Kidney epithelial cell (primary cell): ENCODE measurements at regions not wholly inside any gene's neighbourhood (a gene's known extent, or its start where the extent isn't known, plus 50 kb on each side); places are given as distances from the start of the nearest gene placed in this dataset.

ENCODE experiments used
- DNase-seq: peaks from one replicate; pipeline ENCODE4 v3.0.0-alpha.2; 2010; ENCODE audit warnings: low read depth
- H3K27me3 ChIP-seq: 2 replicates; pipeline ENCODE4 v1.6.0; 2011; ENCODE audit warnings: low read length; ENCODE audit not compliant: control insufficient read depth, insufficient read depth
- H3K36me3 ChIP-seq: 2 replicates; pipeline ENCODE4 v1.5.1; 2011; ENCODE audit warnings: low read length; ENCODE audit not compliant: control insufficient read depth, insufficient read depth
- H3K4me3 ChIP-seq: 2 replicates; pipeline ENCODE4 v1.5.1; 2011; ENCODE audit warnings: low read depth, mild to moderate bottlenecking, control low read depth, low read length
- CTCF ChIP-seq: IDR thresholded peaks from 2 replicates; pipeline ENCODE4 v1.5.1; 2011; ENCODE audit warnings: mild to moderate bottlenecking, moderate library complexity, low read length, control low read depth, inconsistent platforms; ENCODE audit not compliant: insufficient read depth, poor library complexity, severe bottlenecking

DNA sequence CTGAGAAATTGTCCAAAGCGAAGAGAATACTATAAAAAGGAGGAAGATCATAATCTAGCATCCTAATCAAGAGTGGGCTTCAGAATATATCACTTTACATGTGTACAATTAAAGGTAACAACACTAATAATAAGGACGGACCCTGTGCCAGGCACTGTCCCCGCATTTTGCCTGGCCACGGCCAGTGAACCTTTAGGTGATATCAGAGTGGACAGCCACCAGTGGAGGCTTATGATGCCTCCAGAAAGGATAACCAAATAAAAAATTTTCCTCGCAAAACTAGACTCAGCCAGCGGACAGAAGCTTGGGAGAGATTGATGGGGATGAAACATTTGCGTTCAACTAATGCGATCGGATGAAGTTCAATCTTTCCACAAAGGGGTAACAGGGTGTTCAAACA is 436.4 kb downstream of the NPHP4 start:
- no peaks in the 10 kb centered on the region for H3K27me3 ChIP-seq
- no peak for DNase-seq
- TF ChIP-seq CTCF: no peak
- H3K36me3 ChIP-seq: no peaks in the 10 kb centered on the region
- no peak overlapping the region for H3K4me3 ChIP-seq

GRCh38 chr1:5554784-5555183 is 437.4 kb downstream of the NPHP4 start:
- TF ChIP-seq CTCF: no peak
- Histone ChIP-seq H3K27me3 (no peaks in the 10 kb centered on the region), H3K4me3 (no peak overlapping the region), H3K36me3 (no peaks in the 10 kb centered on the region)
- no peak for DNase-seq

DNA sequence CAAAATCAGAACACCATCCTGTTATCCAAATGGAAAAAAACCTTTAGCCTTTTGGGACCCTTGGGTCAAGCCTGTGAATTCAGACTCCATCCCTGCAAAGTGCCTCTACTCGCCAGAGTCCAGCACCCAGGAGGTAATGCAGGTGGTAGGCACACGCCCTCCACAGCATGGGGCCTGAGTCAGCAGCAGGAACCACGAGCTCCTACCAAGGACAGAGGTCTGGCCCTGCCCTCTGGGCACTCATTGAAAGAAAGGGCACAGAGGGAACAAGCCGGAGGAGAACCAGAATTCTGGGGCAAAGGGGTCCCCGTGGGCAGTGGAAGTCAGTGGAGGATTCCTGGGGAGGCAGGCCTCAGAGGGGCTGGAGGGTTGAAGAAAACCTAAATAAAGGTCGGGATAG is 438.1 kb downstream of the NPHP4 start:
- Histone ChIP-seq H3K4me3 (no peak overlapping the region), H3K27me3 (no peaks in the 10 kb centered on the region), H3K36me3 (no peaks in the 10 kb centered on the region)
- no peak for DNase-seq
- no peak for TF ChIP-seq CTCF

GRCh38 chr1:5552787-5553484 is 439.3 kb downstream of the NPHP4 start:
- no peak for DNase-seq
- Histone ChIP-seq H3K4me3 (no peak overlapping the region), H3K36me3 (no peaks in the 10 kb centered on the region), H3K27me3 (no peaks in the 10 kb centered on the region)
- no peak for TF ChIP-seq CTCF

GRCh38 chr1:5551274-5551975 is 440.8 kb downstream of the NPHP4 start:
- no peak for DNase-seq

More at GRCh38 chr1:5551274-5551975, 440.8 kb downstream of the NPHP4 start:
- no peak for TF ChIP-seq CTCF
- H3K4me3 ChIP-seq: no peak overlapping the region
- no peaks in the 10 kb centered on the region for H3K27me3 ChIP-seq
- H3K36me3 ChIP-seq: no peaks in the 10 kb centered on the region
